Chondrocyte (in vitro differentiated cells): ENCODE measurements at regions not wholly inside any gene's neighbourhood (a gene's known extent, or its start where the extent isn't known, plus 50 kb on each side); places are given as distances from the start of the nearest gene placed in this dataset.
"Not testable (repeated sequence)": the region's sequence is repeated elsewhere in the genome, so short reads cannot be mapped to it uniquely, and the experiment has no call there.

ENCODE experiments used
- DNase-seq: peaks from one replicate; pipeline ENCODE4 v3.0.0; 2021; ENCODE audit warnings: mixed read lengths, low spot score
- H3K27ac Mint-ChIP-seq: one replicate; pipeline ENCODE4 v1.8.0; 2021; ENCODE audit warnings: mild to moderate bottlenecking, moderate library complexity, mixed read lengths; ENCODE audit not compliant: unreplicated experiment
- H3K27me3 Mint-ChIP-seq: 2 replicates; pipeline ENCODE4 v1.8.0; 2021; ENCODE audit warnings: low read depth, mixed read lengths
- H3K36me3 Mint-ChIP-seq: 2 replicates; pipeline ENCODE4 v1.8.0; 2021; ENCODE audit warnings: low read depth, mixed read lengths
- H3K4me1 Mint-ChIP-seq: 2 replicates; pipeline ENCODE4 v1.8.0; 2021; ENCODE audit warnings: low read depth, mild to moderate bottlenecking, mixed read lengths
- H3K4me3 Mint-ChIP-seq: one replicate; pipeline ENCODE4 v1.8.0; 2021; ENCODE audit warnings: mild to moderate bottlenecking, moderate library complexity, mixed read lengths; ENCODE audit not compliant: unreplicated experiment
- H3K9me3 Mint-ChIP-seq: 2 replicates; pipeline ENCODE4 v1.8.0; 2021; ENCODE audit warnings: low read depth, mixed read lengths
- CTCF ChIP-seq: fragments of 200-600 bp; sonication (generic); IDR thresholded peaks from 2 replicates; pipeline ENCODE4 v1.5.0; 2021; ENCODE audit warnings: antibody characterized with exemption, mild to moderate bottlenecking, moderate library complexity

GRCh38 chr1:5603353-5604104 lies 388.7 kb downstream of the NPHP4 start:
- no peaks in the 10 kb centered on the region for H3K36me3 Mint-ChIP-seq
- no peaks in the 10 kb centered on the region for H3K4me1 Mint-ChIP-seq
- no peaks in the 10 kb centered on the region for H3K27me3 Mint-ChIP-seq
- no peak for TF ChIP-seq CTCF
- no peak overlapping the region for H3K4me3 Mint-ChIP-seq
- DNase-seq, result no peak
- H3K27ac Mint-ChIP-seq, result no peak overlapping the region
- peaks cover 23% of the 10 kb centered on the region for H3K9me3 Mint-ChIP-seq

- peaks cover 28% of the 10 kb centered on the region for H3K9me3 Mint-ChIP-seq
- not testable (repeated sequence) for H3K27ac Mint-ChIP-seq, H3K4me1 Mint-ChIP-seq, H3K4me3 Mint-ChIP-seq, DNase-seq, H3K27me3 Mint-ChIP-seq, H3K36me3 Mint-ChIP-seq
Measured at GRCh38 chr1:5602718-5603117, 389.5 kb downstream of the NPHP4 start.

- peaks cover 25% of the 10 kb centered on the region for H3K9me3 Mint-ChIP-seq
- no peak overlapping the region for H3K4me3 Mint-ChIP-seq
- H3K27me3 Mint-ChIP-seq, result no peaks in the 10 kb centered on the region
- no peaks in the 10 kb centered on the region for H3K36me3 Mint-ChIP-seq
- no peaks in the 10 kb centered on the region for H3K4me1 Mint-ChIP-seq
- TF ChIP-seq CTCF, result no peak
- H3K27ac Mint-ChIP-seq, result no peak overlapping the region
- DNase-seq, result no peak
Measured at GRCh38 chr1:5601516-5601915, 390.7 kb downstream of the NPHP4 start.

GRCh38 chr1:5599541-5599940 lies 392.7 kb downstream of the NPHP4 start:
- Mint-ChIP-seq H3K9me3 (peaks cover 28% of the 10 kb centered on the region), H3K27ac (no peak overlapping the region), H3K4me1 (no peaks in the 10 kb centered on the region), H3K27me3 (no peaks in the 10 kb centered on the region), H3K4me3 (no peak overlapping the region), H3K36me3 (no peaks in the 10 kb centered on the region)
- TF ChIP-seq CTCF, result no peak
- no peak for DNase-seq

- Mint-ChIP-seq H3K9me3 (peaks cover 26% of the 10 kb centered on the region), H3K4me1 (no peaks in the 10 kb centered on the region)
Measured at GRCh38 chr1:5598824-5599395, 393.3 kb downstream of the NPHP4 start.

More at GRCh38 chr1:5598824-5599395, 393.3 kb downstream of the NPHP4 start:
- Mint-ChIP-seq H3K4me3 (no peak overlapping the region), H3K36me3 (no peaks in the 10 kb centered on the region), H3K27me3 (no peaks in the 10 kb centered on the region), H3K27ac (no peak overlapping the region)
- no peak for DNase-seq
- TF ChIP-seq CTCF, result no peak
